SKM-1 (cell line): ENCODE measurements at regions not wholly inside any gene's neighbourhood (a gene's known extent, or its start where the extent isn't known, plus 50 kb on each side); places are given as distances from the start of the nearest gene placed in this dataset.
"Not testable (repeated sequence)": the region's sequence is repeated elsewhere in the genome, so short reads cannot be mapped to it uniquely, and the experiment has no call there.

Experiments used
- DNase-seq: peaks from one replicate; lab custom pipeline; 2025; ENCODE audit not compliant: unreplicated experiment; lab: John Stamatoyannopoulos, UW

DNA sequence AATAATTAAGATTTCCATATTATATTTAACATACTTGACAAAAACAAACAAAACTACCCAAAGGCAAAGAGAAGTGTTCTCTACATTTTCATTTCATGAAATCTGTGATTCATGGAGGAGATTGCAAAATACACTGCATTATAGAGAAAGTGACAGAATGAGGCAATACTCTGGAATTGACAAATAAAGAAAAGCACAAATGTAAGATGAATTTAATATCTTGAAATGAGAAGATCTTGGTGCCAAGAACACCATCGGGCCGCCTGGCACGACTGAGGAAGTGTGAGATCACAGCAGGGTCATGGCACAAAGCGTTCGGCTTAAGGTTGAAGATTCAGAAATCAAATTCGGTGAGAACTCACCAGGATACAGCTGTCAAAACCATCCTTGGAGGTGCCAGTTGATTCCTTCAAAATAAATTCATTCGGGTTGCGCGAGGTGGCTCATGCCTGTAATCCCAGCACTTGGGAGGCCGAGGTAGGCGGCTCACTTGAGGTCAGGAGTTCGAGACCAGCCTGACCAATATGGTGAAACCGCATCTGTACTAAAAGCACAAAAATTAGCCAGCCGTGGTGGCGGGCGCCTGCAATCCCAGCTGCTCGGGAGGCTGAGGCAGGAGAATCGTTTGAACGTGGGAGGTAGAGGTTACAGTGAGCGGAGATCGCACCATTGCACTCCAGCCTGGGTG lies 174.0 kb upstream of the PFKP start:
- no peak for DNase-seq

DNA sequence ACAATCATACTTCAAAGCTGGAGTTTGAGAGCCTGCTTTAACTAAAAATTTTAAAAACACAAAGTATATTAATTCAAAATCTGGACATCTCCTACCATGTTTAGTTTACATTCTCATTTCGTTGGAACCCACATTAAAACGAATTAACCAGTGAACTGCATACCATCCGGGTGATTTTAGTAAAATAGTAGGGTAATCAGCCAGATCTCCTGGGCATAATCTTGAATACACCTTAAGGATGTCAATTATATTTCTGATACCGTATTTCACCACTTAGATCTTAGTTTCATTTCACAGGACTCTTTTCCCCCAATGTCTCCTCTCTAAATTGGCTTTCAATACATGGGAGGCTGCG lies 175.6 kb upstream of the PFKP start:
- no peak for DNase-seq

DNA sequence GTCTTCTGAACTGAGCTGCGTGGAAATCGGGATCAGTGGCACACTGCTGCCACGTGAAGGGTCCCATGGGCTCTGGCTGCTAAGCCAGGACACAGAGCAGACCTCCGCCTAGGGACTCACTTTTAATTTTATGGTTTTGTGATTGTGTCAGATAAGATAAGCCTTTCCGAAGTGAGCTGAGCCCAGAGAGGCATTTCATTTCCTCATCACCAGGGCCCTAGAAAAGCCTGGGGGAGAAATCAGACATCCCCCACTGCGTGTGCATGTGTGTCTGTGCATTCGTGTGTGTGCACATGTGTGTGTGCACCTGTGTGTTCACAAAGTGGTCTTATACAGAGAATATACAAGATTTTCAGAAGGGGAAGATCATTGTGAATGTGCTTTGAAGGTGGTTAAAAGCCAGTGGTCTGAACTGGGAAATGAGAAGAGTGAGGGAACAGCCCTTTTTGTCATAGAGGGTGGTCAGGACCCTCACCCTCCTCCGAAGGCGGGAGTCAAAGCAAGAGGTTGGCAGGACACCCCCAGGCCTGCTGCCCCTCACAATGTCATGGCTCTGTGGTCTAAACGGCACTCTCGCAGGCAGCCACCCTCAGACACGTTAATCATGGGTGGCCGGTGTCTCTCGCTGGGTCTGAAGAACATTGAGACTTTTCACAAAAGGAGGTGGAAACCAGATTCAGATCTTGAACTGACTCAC lies 176.1 kb upstream of the PFKP start:
- DNase-seq, result no peak

DNA sequence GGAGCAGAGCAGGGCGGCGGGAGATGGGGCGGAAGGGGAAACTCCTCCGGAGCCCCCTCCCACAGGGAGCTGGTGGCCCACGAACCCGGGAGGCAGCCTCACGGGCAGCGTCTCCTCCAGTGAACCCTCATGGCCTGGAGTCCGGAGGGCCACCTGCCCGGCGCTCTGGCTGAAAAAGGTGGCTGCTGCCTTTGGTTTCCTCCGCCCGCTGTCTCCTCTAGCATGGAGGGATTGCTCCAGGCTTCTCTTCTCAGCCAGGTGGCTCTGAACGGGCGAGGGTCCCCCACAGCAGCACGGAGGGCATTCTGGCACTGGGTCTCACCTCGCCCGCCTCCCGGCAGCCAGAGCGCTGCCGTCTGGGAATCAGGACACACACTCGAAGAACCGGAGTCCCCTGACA lies 177.3 kb upstream of the PFKP start:
- no peak for DNase-seq

DNA sequence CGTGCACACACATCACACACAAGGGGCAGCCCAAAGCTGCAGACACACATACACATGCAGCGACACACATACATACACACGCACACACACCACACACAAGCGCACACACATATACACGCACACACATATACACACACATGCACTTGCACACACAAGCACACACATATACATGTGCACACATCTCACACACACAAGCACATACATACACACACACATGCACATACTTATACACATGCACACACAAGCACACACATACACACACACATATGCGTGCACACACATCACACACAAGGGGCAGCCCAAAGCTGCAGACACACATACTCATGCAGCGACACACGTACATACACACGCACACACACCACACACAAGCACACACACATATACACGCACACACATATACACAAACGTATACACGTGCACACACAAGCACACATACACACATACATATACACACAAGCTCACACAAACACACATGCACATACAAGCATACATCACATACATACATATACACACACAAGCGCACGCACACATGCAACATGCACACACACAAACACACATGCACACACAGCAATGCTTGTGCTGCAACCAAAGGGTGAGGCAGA lies 178.8 kb upstream of the PFKP start:
- DNase-seq, result no peak

DNA sequence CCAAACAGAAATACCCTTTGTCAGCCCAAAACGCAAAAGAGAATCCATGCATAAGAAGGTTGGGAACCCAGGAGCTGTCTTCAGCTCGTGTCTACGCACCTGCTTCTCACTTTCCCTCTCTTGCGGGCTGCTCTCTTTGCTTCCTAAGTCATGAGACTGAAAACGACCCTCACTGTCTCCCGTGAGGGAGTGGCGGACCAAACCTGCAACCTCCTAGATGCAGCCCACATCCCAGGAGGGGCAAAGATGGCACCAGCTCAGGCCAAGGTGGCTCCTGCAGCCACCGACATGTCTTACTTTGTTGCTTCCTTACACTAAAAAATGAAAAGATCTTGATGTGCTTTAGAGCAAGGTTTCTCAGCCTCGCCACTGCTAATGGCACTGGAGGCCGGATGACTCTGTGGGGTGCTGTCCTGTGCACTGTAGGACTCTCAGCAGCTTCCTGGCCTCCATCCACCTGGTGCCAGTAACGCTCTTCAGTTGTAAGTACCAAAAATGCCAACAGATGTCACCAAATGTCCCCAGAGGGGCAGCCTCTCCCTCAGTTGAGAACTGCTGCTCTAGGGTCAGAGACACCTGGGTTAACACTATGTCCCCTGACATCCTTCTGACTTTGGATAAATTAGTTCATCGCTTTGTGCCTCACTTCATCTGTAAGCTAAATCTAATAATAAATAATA lies 179.8 kb upstream of the PFKP start:
- DNase-seq, result no peak

DNA sequence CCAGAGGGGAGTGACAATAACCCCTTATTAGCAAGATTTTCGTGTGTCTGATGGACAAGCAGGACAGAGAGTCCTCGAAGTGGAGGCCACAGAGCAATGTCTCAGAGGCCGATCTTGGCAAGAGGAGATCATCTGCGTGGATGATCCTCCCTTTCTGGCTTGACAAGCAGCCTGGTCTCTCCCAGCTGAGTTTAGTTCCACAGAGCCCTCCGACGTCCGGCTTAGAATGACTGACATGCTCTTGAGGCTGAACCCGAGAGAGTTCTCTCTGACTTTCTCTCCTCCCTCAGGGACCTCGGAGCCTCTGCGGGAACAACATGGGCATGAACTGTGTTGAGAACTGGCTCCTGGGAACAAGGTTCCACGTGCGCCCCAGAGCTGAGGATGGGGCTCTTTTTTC lies 180.7 kb upstream of the PFKP start:
- DNase-seq, result no peak

DNA sequence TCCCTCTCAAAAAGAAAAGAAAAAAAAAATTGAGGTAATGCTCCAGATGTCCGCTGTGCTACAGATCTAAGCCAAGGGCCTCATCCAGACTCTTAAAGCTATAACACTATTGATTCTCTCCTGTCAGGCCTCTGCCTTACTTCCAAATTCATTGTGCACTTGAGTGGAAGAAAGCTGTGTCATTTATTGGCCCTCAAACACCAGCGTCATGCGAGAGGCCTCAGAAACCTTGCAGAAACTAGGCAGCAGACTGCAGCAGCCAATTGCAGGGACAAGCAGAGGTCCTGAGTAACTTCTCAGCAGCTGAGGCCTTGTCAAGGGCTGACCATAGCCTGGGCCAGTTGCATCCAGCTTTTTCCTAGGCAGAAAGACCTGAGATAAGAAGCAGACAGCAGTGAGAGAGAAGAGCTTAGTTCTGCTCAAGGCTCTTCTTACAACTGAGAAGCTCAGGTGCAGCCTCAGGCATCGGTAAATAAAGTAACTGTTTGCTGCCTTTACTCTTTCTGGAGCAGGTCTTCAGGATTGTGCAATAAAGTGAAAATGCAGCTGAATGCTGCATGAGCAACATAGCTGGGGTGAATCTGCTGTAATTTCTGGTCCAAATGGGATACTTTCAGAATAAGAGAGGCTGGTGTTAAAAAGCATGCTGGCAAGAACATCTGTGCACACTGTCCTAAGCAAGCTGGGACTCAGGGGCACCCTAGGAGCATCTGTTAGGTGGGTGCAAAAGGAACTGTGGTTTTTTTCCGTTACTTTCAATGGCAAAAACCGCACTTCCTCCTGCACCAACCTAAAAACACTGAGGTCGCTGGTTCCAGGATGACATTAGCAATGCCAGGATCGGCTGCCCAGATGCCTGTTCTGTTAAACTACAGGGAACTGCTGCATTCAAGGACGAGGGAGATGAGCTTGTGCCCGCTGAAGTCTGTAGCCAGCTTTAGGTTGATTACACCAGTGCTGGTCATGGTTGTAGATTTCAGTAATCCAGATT lies 181.8 kb upstream of the PFKP start:
- no peak for DNase-seq

DNA sequence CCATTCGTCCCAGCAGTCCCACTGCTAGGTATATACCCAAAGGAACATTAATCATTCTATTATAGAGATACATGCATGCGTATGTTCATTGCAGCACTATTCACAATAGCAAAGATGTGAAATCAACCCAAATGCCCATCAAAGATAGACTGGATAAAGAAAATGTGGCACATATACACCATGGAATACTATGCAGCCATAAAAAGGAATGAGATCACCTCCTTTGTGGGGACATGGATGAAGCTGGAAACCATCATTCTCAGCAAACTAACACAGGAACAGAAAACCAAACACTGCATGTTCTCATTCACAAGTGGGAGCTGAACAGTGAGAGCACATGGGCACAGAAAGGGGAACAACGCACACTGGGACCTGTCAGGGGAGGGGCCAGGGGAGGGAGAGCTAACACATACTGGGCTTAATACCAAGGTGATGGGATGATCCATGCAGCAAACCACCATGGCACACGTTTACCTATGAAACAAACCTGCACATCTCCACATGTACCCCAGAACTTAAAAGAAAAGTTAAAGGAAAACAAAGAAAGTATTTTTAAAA lies 183.3 kb upstream of the PFKP start:
- not testable (repeated sequence) for DNase-seq

DNA sequence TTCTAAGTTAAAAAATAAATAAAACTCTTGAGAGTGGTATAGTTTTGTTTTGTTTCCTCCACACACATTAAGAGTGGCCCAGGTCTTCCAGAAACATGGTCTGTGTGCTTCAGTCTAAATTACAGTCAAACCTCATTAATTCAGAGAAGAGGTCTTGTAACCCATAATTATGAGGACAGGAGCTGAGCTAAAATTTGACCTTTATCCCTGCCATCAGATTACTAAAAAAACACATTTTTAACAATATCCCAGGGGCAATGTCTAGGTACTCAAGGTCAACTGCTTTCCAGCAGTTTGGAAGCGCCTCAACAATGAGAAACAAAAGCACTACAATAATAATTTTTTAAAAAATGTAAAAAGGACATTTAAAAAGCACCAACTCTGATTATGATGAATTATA lies 184.1 kb upstream of the PFKP start:
- no peak for DNase-seq

DNA sequence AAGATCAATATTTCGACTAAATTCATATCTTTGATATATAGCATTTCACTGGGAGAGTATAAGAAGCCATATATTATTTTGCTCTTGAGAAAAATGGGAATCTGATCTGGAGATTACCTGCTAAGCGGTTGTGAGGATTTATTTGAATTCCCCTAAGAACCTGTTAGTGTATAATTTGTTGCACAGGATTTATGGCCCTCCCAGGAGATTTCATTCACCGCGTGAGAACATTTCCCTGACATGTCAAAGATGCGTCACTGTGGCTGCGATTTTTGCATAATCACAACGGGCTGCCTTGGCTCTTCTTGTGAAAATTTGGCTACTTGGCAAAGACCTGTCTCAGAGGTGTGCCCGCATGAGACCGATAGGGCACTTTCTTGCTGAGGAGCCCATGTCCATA lies 184.7 kb upstream of the PFKP start:
- no peak for DNase-seq

DNA sequence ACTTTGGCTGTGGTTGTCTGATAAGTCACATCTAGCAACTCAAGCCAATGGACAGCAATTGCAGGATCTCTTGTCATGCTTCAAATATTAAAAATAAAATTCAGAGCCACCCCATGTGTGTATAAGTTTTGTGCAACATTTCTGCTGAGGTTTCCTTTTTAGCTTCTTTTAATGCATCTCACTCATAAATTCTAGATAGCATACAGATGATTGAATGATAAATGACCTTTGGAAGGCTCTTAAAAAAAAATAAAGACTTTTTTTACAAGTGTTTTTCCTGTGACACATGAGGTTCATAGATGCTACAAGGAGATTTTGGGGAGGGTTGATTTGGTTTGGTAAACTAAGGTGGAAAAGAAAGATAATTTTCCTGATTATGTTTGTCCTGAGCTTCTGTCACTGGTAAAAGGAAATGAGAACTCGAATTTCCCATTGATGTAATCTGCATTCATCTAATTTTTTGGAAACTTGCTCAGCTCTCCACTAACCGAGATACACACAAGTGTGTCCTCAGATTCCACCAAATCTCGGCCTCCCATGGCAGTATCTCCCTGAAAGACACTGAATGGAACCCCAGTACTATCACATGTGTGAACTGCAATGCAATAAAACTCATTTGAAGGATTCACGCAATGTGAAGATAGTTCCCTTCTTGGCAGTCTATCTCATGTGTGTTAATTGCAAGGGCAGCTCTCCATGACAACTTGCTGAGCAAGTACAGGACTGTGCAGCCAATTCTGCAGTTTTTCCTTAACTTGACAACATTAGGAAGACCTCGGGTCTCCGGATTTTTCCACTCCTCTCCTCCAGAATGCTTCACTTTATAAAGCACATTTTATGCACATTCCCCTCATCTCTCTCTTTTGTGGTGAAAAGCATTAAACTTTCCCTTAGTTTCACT lies 185.4 kb upstream of the PFKP start:
- no peak for DNase-seq

DNA sequence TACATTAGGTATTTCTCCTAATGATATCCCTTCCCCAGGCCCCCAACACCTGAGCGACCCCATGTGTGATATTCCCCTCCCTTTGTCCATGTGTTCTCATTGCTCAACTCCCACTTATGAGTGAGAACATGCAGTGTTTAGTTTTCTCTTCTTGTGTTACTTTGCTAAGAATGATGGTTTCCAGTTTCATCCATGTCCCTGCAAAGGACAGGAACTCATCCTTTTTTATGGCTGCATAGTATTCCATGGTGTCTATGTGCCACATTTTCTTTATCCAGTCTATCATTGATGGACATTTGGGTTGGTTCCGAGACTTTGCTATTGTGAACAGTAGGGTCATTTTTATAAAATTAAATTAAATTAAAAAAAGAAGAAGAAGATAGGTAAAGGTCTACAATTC lies 187.3 kb upstream of the PFKP start:
- DNase-seq, result not testable (repeated sequence)

DNA sequence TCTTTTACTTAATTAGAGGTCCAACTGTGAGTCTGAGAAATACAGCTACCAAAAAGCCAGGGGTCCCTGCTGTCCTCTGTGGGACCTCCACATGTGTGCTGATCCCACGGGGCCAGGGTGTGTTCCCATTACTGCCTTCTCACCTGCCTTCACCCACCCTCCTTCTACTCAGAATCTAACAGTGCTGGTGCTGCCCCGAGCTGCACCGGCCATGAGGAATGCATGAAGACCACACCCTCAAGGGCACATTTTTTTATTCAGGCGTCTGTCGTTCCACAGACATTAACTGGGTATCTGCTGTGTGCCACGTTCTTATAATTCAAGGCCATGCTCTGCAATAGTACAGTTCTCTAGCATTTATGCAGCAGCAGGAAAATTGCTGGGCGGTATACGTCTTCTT lies 188.5 kb upstream of the PFKP start:
- DNase-seq, result no peak

DNA sequence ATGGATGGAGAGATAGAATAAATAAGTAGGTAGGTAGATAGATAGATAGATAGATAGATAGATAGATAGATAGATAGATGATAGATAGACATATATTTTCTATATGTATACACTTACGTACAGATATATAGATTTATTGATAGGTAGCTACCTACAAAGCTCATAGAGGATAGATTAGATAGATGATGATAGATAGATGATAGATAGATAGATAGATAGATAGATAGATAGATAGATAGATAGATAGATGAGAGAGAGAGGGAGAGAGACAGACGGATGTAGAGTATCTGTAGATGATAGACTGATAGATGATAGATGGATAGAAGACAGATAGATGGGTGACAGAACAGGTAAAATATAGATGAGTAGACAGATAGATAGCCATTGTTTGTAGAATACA lies 191.3 kb upstream of the PFKP start:
- no peak for DNase-seq

DNA sequence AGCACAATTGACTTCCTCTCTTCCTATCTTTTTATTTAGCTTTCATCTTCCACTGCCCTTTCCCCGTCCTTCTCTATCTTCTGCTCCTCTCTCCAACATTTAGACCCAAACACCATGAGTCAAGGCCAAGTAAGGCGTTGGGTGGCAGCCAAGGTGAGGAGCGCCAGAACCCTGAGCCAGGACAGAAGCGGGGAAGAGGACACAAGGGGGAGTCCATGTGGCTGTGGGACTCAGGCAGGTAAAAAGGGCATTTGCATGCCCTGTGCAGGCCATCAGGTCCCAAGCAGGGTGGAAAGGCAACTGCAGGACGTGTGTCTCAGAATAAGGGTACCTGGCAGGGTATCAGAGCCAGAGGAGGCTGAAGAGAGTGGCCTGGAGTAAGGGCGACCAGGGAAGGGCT lies 192.4 kb upstream of the PFKP start:
- no peak for DNase-seq

DNA sequence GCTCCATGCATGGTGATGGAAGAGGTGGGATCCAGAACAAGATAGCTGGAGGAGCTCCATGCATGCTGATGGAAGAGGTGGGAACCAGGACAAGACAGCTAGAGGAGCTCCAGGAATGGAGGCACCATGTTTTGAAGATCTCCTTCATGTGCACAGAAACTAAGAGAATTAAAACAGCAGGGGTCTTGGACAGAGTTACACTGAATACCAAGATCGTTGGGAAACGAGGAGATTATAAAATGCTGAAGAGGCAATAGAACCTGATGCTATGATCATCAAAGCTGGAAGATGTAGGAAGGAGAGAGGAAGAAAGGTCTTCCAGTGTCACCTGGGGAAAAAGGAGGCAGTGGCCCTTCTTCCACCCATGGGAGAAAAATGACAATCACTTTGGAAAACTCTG lies 193.6 kb upstream of the PFKP start:
- no peak for DNase-seq

DNA sequence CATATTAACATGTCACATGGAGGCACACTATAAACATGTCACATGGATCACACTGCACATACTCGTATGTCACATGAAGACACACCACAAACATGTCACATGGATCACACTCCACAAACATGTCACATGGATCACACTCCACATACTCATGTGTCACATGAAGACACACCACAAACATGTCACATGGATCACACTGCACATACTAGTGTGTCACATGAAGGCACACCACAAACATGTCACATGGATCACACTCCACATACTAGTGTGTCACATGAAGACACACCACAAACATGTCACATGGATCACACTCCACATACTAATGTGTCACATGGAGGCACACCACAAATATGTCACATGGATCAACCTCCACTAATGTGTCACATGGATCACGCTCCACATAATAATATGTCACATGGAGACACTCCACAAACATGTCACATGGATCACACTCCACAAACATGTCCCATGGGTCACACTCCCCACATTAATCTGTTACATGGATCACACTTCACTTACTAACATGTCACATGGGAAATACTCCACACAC lies 195.6 kb upstream of the PFKP start:
- DNase-seq, result no peak

DNA sequence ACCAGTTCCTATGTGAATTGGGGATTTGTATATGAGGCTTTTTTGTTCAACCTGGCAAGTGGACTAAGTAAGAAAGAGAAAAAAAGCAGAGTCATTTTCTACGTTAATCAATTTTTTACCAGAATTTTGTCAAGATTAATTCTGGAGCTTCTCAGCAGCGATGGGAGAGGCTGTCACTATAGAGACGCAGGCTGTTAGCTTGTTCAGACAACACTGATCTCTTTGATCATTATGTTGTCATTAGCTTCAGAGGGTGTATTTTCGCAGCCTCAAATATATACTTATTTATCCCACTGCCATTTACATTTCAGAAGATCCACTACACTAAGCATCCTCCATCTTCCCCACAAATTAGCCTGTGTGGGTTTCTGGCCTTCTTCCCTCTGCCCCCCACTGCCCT lies 196.7 kb upstream of the PFKP start:
- DNase-seq, result no peak
